ENCODE measurements at regions not wholly inside any gene's neighbourhood (a gene's known extent, or its start where the extent isn't known, plus 50 kb on each side); places are given as distances from the start of the nearest gene placed in this dataset.

GRCh38 chr9:6068983-6069382 is 53.6 kb upstream of the RANBP6 start:
- H3K4me3 ChIP-seq (ENCODE audit: control insufficient read depth in 2 of 3, extremely low read depth in 1 of 3, insufficient read depth in 2 of 3, low read depth in 1 of 3, low read length in 3 of 3), result no peak overlapping the region
- no peaks in the 10 kb centered on the region for H3K27me3 ChIP-seq (ENCODE audit: control insufficient read depth, extremely low read depth, insufficient read depth, low read length)
- FAIRE-seq (no peak), DNase-seq (ENCODE audit: low read depth, low spot score) (no peak)
- H3K36me3 ChIP-seq (ENCODE audit: control insufficient read depth in 2 of 2, extremely low read depth in 1 of 2, insufficient read depth in 2 of 2, low read length in 2 of 2), result no peaks in the 10 kb centered on the region
- H3K9me1 ChIP-seq (ENCODE audit: control insufficient read depth, extremely low read depth, insufficient read depth, low read length), result no peaks in the 10 kb centered on the region
- no peak overlapping the region for H3K27ac ChIP-seq (ENCODE audit: control insufficient read depth, insufficient read depth, low read length)
- H3K9ac ChIP-seq (ENCODE audit: control insufficient read depth, extremely low read depth, insufficient read depth, low read length), result no peak overlapping the region
- H3K4me1 ChIP-seq (ENCODE audit: control insufficient read depth, extremely low read depth, insufficient read depth, low read length), result no peaks in the 10 kb centered on the region
- no peaks in the 10 kb centered on the region for H4K20me1 ChIP-seq (ENCODE audit: control insufficient read depth, extremely low read depth, insufficient read depth, low read length)
- H2AFZ ChIP-seq (ENCODE audit: control insufficient read depth, low read length), result no peak overlapping the region
- H3K9me3 ChIP-seq (ENCODE audit: control insufficient read depth, low read depth, low read length), result no peaks in the 10 kb centered on the region
- H3K79me2 ChIP-seq (ENCODE audit: control insufficient read depth, insufficient read depth, low read length), result no peaks in the 10 kb centered on the region
- no peak overlapping the region for H3K4me2 ChIP-seq (ENCODE audit: control insufficient read depth, extremely low read depth, insufficient read depth, low read depth, low read length)
- TF ChIP-seq, protein P1, sequence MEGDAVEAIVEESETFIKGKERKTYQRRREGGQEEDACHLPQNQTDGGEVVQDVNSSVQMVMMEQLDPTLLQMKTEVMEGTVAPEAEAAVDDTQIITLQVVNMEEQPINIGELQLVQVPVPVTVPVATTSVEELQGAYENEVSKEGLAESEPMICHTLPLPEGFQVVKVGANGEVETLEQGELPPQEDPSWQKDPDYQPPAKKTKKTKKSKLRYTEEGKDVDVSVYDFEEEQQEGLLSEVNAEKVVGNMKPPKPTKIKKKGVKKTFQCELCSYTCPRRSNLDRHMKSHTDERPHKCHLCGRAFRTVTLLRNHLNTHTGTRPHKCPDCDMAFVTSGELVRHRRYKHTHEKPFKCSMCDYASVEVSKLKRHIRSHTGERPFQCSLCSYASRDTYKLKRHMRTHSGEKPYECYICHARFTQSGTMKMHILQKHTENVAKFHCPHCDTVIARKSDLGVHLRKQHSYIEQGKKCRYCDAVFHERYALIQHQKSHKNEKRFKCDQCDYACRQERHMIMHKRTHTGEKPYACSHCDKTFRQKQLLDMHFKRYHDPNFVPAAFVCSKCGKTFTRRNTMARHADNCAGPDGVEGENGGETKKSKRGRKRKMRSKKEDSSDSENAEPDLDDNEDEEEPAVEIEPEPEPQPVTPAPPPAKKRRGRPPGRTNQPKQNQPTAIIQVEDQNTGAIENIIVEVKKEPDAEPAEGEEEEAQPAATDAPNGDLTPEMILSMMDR (optimal IDR thresholded peaks at IDR 0.05 in 1 of 3, IDR thresholded peaks at IDR 0.05 in 1 of 3, conservative IDR thresholded peaks at IDR 0.05 in 1 of 3; ENCODE audit: extremely low read depth in 1 of 3, insufficient read depth in 2 of 3, low read length in 3 of 3), result no peak
- TF ChIP-seq EZH2 (IDR thresholded peaks at IDR 0.05; ENCODE audit: low read length), result no peak
- dilution Hi-C loops (cut with MboI; ENCODE audit: extremely low pct_ligation_motif_present, low sequenced_read_pairs), result no loop called here

GRCh38 chr9:6067426-6067825 is 52.0 kb upstream of the RANBP6 start:
- Histone ChIP-seq H3K9ac (ENCODE audit: control insufficient read depth, extremely low read depth, insufficient read depth, low read length) (no peak overlapping the region), H3K4me2 (ENCODE audit: control insufficient read depth, extremely low read depth, insufficient read depth, low read depth, low read length) (no peak overlapping the region), H3K27me3 (ENCODE audit: control insufficient read depth, extremely low read depth, insufficient read depth, low read length) (no peaks in the 10 kb centered on the region), H3K79me2 (ENCODE audit: control insufficient read depth, insufficient read depth, low read length) (no peaks in the 10 kb centered on the region), H3K9me1 (ENCODE audit: control insufficient read depth, extremely low read depth, insufficient read depth, low read length) (no peaks in the 10 kb centered on the region), H3K4me3 (ENCODE audit: control insufficient read depth in 2 of 3, extremely low read depth in 1 of 3, insufficient read depth in 2 of 3, low read depth in 1 of 3, low read length in 3 of 3) (no peak overlapping the region), H3K27ac (ENCODE audit: control insufficient read depth, insufficient read depth, low read length) (no peak overlapping the region), H2AFZ (ENCODE audit: control insufficient read depth, low read length) (no peak overlapping the region), H3K9me3 (ENCODE audit: control insufficient read depth, low read depth, low read length) (no peaks in the 10 kb centered on the region), H3K36me3 (ENCODE audit: control insufficient read depth in 2 of 2, extremely low read depth in 1 of 2, insufficient read depth in 2 of 2, low read length in 2 of 2) (no peaks in the 10 kb centered on the region), H4K20me1 (ENCODE audit: control insufficient read depth, extremely low read depth, insufficient read depth, low read length) (no peaks in the 10 kb centered on the region), H3K4me1 (ENCODE audit: control insufficient read depth, extremely low read depth, insufficient read depth, low read length) (no peaks in the 10 kb centered on the region)
- FAIRE-seq (no peak), DNase-seq (ENCODE audit: low read depth, low spot score) (no peak)
- dilution Hi-C loops (cut with MboI; ENCODE audit: extremely low pct_ligation_motif_present, low sequenced_read_pairs), result no loop called here
- TF ChIP-seq, protein P1 (optimal IDR thresholded peaks at IDR 0.05 in 1 of 3, IDR thresholded peaks at IDR 0.05 in 1 of 3, conservative IDR thresholded peaks at IDR 0.05 in 1 of 3; ENCODE audit: extremely low read depth in 1 of 3, insufficient read depth in 2 of 3, low read length in 3 of 3), result no peak
- no peak for TF ChIP-seq EZH2 (IDR thresholded peaks at IDR 0.05; ENCODE audit: low read length)
